A673 (cell line): ENCODE measurements at regions not wholly inside any gene's neighbourhood (a gene's known extent, or its start where the extent isn't known, plus 50 kb on each side); places are given as distances from the start of the nearest gene placed in this dataset.

Source experiments
- BruUV-seq: library from RNA; stranded (reverse); fragments of 400-500 nt; replicated peaks from 2 replicates; lab custom pipeline; 2021; lab: Mats Ljungman, UMichigan
- CTCF ChIA-PET: fragments of 300-600 bp; sonication (Branson Sonifier 250); formaldehyde crosslinking; loops from one replicate; lab custom pipeline; 2022; ENCODE audit warnings: antibody characterized with exemption; lab: Charles Lee
- POLR2A ChIA-PET: fragments of 300-600 bp; sonication (Branson Sonifier 250); formaldehyde crosslinking; loops from one replicate; lab custom pipeline; 2022; ENCODE audit warnings: antibody characterized with exemption; ENCODE audit not compliant: low non-redundant PET; lab: Charles Lee
- DNase-seq: peaks from one replicate; pipeline ENCODE4 v3.0.0-alpha.2; 2015; ENCODE audit warnings: low spot score
- H3K27ac ChIP-seq: fragments of 200-600 bp; sonication (generic); 2 replicates; pipeline ENCODE4 v1.5.1; 2016; ENCODE audit warnings: mixed run types, low read depth, mild to moderate bottlenecking, mixed read lengths, antibody characterized with exemption, low read length; ENCODE audit not compliant: poor library complexity, severe bottlenecking
- H3K27me3 ChIP-seq: fragments of 200-600 bp; sonication (generic); replicated peaks from 2 replicates; pipeline ENCODE4 v1.6.1; 2017; ENCODE audit warnings: mixed run types, low read depth, mild to moderate bottlenecking, mixed read lengths, antibody characterized with exemption, low read length; ENCODE audit not compliant: insufficient read depth, poor library complexity
- H3K36me3 ChIP-seq: fragments of 200-600 bp; sonication (generic); 2 replicates; pipeline ENCODE4 v1.6.1; 2016; ENCODE audit warnings: mixed run types, mild to moderate bottlenecking, mixed read lengths, antibody characterized with exemption, low read length; ENCODE audit not compliant: insufficient read depth, poor library complexity, severe bottlenecking
- H3K4me1 ChIP-seq: fragments of 200-600 bp; sonication (generic); 2 replicates; pipeline ENCODE4 v1.6.1; 2017; ENCODE audit warnings: mixed run types, mild to moderate bottlenecking, mixed read lengths, antibody characterized with exemption, low read length; ENCODE audit not compliant: insufficient read depth, poor library complexity, severe bottlenecking
- H3K4me3 ChIP-seq: fragments of 200-600 bp; sonication (generic); 2 replicates; pipeline ENCODE4 v1.5.1; 2016; ENCODE audit warnings: low read depth, mixed run types, mild to moderate bottlenecking, mixed read lengths, low read length; ENCODE audit not compliant: poor library complexity, severe bottlenecking
- H3K9me3 ChIP-seq: fragments of 200-600 bp; sonication (generic); 2 replicates; pipeline ENCODE4 v1.6.1; 2016; ENCODE audit warnings: mixed run types, low read depth, mild to moderate bottlenecking, mixed read lengths, antibody characterized with exemption, low read length; ENCODE audit not compliant: poor library complexity, severe bottlenecking
- EZH2 ChIP-seq: fragments of 200-600 bp; sonication (generic); IDR thresholded peaks from 2 replicates; pipeline ENCODE4 v1.6.1; 2017; ENCODE audit warnings: borderline replicate concordance, low read depth, mild to moderate bottlenecking, mixed read lengths, antibody characterized with exemption, low read length; ENCODE audit not compliant: poor library complexity, severe bottlenecking
- intact Hi-C: fragments of 100-400 bp; cut with micrococcal nuclease; formaldehyde crosslinking; loops from one replicate; pipeline ENCODE4 v1.10.0; 2022; ENCODE audit not compliant: unreplicated experiment
- TF ChIP-seq, protein P1 (sequence below): fragments of 300-800, 200-600 bp; sonication (generic); conservative IDR thresholded peaks from 2 replicates; pipeline ENCODE4 v1.5.1; 2017; ENCODE audit warnings: low read depth, mild to moderate bottlenecking, antibody characterized with exemption, low read length, moderate library complexity, mixed read lengths

DNA sequence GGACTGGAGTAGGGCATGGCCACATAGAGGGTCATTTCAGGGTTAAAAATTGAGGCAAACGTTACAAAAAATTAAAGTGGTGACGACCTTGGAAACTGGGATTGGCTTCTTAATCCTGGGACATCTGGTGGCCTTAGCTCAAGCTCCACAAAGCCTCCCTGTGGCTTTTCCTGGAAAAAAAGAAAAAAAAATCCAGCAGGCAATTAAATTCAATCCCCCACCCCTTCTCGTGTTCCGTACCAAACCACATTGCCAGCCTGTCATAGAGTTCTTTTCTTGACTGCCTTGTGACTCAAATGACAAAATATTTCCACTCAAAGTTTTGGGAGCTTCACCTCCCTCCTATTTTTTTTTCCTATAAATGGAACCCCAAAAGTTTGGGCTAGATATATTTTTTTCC is 195.6 kb downstream of the HRH4 start:
- no peak for DNase-seq
- BruUV-seq: no TSS peak
- intact Hi-C loops: no loop called here
- POLR2A ChIA-PET: no interaction called here
- Histone ChIP-seq H3K27ac (no peak overlapping the region), H3K4me3 (no peak overlapping the region), H3K4me1 (no peaks in the 10 kb centered on the region), H3K9me3 (no peaks in the 10 kb centered on the region), H3K36me3 (no peaks in the 10 kb centered on the region), H3K27me3 (peaks cover 10% of the 10 kb centered on the region)
- TF ChIP-seq, protein P1, sequence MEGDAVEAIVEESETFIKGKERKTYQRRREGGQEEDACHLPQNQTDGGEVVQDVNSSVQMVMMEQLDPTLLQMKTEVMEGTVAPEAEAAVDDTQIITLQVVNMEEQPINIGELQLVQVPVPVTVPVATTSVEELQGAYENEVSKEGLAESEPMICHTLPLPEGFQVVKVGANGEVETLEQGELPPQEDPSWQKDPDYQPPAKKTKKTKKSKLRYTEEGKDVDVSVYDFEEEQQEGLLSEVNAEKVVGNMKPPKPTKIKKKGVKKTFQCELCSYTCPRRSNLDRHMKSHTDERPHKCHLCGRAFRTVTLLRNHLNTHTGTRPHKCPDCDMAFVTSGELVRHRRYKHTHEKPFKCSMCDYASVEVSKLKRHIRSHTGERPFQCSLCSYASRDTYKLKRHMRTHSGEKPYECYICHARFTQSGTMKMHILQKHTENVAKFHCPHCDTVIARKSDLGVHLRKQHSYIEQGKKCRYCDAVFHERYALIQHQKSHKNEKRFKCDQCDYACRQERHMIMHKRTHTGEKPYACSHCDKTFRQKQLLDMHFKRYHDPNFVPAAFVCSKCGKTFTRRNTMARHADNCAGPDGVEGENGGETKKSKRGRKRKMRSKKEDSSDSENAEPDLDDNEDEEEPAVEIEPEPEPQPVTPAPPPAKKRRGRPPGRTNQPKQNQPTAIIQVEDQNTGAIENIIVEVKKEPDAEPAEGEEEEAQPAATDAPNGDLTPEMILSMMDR: no peak
- TF ChIP-seq EZH2: no peak
- CTCF ChIA-PET: no interaction called here

DNA sequence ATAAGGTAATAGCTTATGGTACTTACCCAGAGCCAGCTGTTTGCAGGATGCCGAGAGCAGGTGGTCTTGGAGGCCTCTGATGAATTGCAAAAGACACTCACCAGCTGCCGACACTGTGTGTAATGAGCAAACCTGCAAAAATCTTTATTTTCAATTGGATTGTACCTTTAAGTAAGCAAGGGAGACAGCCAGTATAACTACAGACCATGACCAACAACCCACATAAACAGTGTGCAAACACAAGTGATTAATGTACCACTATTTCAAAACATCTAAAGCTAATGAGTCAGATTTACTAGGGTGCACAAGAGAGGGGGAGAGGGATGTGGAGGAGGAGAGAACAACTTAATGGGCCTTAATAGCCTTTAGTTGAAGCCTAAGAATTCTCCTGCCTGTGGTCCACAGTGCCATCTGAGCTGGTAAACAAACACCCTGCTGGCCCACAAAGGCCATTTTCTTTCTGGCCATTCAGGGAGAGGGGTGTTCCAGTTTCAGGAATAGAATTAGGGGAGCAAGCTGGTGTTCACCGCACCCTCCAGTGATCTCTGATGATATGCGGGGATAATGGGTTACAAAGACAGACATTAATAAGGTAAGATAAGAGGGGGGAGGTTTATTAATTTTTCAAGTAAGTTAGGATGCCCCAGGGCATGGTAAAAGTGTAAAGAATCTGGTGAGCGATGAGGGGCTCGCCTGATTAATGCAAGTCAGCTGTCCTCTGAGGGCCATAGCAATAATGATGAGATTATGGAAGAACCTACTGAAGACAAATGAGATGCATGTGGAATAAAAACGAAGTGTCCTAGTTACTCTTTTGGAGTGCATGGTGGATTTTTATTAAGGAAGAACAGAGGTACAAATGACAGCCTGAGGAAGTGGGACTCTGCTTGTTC is 196.4 kb downstream of the HRH4 start:
- intact Hi-C loops: no loop called here
- DNase-seq: no peak
- CTCF ChIA-PET: interaction anchor here (0.6 kb wide), 1 partner anchor 168 kb away, joined by 4 read pairs; no protein-coding TSS in a partner anchor
- POLR2A ChIA-PET: no interaction called here
- Histone ChIP-seq H3K36me3 (no peaks in the 10 kb centered on the region), H3K9me3 (no peaks in the 10 kb centered on the region), H3K4me3 (no peak overlapping the region), H3K27me3 (peaks cover 14% of the 10 kb centered on the region), H3K4me1 (no peaks in the 10 kb centered on the region), H3K27ac (no peak overlapping the region)
- no TSS peak for BruUV-seq
- TF ChIP-seq, protein P1: no peak
- TF ChIP-seq EZH2: no peak

DNA sequence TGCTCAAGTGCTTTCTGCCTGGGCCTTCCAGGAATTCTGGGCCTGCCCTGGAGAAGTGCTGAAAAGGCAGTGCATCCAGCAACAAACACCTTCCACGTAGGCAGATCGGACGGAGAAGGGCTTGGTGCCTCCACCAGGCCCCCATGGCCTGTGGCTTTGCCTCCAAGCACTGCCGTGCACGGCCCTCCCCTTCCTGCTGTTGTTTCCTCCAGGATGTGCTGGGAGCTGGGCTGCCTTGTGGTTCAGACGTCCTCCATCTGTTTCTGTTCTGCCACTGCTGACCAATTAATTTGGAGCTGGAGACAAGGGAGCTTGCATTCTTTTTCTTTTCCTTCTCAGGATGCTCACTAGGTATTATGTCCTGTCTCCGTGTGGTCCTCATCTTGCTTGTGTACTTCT is 197.0 kb downstream of the HRH4 start:
- ChIA-PET POLR2A (no interaction called here), CTCF (interaction anchor here (0.6 kb wide), 1 partner anchor 168 kb away, joined by 4 read pairs; no protein-coding TSS in a partner anchor)
- H3K4me1 ChIP-seq: no peaks in the 10 kb centered on the region
- H3K36me3 ChIP-seq: no peaks in the 10 kb centered on the region
- no peaks in the 10 kb centered on the region for H3K9me3 ChIP-seq
- H3K27me3 ChIP-seq: peaks cover 14% of the 10 kb centered on the region
- intact Hi-C loops: no loop called here
- BruUV-seq: no TSS peak
- DNase-seq: no peak
- TF ChIP-seq, protein P1: no peak
- TF ChIP-seq EZH2: no peak
- H3K27ac ChIP-seq: no peak overlapping the region
- no peak overlapping the region for H3K4me3 ChIP-seq
